GM19395 (cell line): ENCODE measurements at regions not wholly inside any gene's neighbourhood (a gene's known extent, or its start where the extent isn't known, plus 50 kb on each side); places are given as distances from the start of the nearest gene placed in this dataset.

Experiments used
- ATAC-seq: cut with Tn5 transposase; IDR thresholded peaks from one replicate; pipeline ENCODE4 v1.9.1; 2021; ENCODE audit warnings: mild to moderate bottlenecking, moderate library complexity; ENCODE audit not compliant: unreplicated experiment

DNA sequence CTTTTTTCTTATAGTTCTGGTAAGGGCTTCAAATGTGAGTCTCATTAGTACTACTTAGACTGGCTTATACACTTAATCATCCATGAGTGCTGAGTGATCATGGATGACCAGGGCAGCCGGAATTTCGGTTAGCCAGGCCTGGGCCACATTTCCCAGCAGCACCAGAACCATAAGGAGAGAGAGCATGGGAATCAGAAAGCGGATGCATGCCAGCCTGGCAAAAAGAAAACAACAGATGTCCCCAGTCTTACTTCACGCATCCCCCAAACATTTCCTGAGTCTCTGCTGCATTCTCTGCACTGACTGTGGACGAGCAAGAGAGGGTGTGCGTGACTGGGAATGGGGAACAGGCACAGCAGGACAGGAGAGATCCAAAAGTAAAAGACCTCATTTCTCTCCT is 371.1 kb upstream of the ZNF608 start:
- ATAC-seq = no peak

DNA sequence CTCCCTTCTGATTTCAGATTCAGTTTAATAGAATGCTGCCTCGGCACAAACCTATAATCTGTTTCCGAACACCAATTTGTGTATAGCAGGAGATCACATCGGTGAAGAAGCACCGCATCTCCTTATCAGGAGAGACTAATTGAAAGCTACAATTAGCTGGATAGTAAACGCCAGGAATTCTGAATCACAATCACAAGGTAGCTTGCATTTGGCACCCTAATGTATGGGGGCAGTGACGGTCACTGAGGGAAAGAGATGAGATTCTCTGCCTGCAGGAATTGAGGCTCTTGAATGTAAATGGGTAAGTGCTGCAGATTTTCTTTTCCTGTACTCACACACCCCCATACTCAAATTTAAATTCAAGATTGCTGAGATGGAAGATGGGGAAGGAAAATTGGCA is 373.6 kb upstream of the ZNF608 start:
- no peak for ATAC-seq

DNA sequence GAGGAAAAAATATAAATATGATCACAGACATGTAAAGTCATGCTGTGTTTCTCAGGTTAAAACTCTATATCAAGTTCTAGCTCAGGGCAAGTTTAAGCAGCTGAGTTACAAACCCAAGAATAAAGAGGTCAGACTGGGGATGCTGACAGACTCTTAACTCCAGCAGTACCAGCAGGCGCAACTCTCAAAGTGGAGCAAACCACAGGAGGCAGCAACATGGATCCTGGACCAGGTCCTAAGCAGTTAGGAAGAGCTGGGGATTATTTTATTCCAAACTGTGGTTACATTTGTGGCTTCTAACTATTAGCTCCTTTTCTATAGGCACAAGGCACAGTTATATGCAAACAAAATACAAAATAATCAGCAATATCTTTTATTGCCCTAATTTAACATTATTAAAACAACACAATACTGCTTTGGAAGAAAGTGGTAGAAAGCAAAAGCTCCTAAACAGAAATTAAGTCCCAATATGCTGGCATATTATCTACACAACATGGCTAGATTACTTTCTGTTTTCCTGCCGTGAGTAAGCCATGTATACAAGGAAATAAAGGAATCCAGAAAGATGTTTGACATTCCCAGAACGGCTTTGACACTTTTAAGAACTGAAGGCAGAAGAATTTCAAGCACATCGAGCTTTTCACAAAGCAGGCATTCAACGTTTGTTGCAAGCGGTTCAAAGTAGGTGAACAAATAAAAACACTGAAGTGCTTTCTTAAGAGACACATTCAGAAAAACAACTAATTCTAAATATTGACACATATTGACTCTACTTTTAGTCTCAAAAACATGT is 378.8 kb upstream of the ZNF608 start:
- ATAC-seq = no peak

DNA sequence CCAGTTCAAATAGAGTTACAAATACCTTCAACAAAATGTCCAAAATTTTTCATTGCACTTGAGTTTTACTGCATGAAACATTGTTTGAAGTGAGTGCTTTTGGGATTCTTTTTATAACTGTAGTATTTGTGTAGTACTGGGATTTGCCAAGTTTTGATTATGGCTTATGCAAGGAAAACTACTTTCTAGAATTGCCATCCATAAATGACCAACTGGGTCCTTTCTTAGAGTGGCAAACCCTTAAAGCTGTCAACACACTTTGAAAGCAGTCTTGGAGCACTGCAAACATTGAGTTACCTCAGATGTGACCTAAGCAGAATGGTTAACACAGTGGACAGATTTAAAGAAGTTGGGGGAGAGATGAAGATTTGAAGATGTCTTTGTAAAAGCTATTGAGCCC is 379.6 kb upstream of the ZNF608 start:
- ATAC-seq = no peak

DNA sequence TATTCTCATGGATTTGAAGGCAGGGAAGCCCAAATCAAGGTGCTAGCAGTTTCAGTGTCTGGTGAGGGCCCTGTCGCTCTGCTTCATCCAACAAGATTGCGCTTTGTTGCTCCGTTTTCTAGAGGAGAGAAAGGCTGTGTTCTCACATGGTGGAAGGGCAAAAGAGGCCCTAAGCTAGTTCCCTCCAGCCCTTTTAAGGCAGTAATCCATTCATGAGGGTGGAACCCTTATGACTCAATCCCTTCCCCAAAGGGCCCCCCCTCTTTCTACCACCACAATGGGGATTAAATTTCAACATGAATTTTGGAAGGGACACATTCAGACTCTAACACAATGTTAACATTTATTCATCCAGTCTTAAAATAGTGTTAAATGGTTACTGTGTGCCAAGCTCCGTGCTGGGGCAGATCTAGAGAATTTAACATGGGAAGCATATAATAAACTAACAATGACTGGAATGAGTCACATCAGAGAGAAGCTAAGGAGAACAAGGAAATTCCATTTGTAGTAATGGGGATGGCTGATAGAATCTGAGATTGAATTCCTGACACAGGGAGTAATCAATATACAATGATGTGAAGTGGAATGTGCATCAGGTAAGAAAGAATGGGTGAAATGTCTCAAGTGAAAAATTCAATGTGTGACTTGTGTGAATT is 382.8 kb upstream of the ZNF608 start:
- no peak for ATAC-seq

DNA sequence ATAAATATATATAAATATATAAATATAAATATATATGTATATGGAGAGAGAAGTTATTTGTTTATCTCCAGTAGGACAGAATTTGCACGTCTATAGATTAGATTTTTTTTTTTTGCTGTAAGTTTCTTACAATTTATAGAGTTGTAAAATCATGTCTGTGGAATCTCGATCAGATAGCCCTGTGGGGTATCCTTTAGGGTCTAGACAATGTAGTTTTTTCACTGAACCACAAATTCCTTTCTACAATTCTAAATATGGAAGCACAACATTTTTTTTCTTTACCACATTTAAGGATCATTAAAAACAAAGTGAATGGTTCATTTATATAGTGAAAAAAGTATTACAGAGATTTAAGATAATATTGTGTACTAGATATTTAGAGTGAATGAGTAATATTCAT is 384.2 kb upstream of the ZNF608 start:
- ATAC-seq = no peak

DNA sequence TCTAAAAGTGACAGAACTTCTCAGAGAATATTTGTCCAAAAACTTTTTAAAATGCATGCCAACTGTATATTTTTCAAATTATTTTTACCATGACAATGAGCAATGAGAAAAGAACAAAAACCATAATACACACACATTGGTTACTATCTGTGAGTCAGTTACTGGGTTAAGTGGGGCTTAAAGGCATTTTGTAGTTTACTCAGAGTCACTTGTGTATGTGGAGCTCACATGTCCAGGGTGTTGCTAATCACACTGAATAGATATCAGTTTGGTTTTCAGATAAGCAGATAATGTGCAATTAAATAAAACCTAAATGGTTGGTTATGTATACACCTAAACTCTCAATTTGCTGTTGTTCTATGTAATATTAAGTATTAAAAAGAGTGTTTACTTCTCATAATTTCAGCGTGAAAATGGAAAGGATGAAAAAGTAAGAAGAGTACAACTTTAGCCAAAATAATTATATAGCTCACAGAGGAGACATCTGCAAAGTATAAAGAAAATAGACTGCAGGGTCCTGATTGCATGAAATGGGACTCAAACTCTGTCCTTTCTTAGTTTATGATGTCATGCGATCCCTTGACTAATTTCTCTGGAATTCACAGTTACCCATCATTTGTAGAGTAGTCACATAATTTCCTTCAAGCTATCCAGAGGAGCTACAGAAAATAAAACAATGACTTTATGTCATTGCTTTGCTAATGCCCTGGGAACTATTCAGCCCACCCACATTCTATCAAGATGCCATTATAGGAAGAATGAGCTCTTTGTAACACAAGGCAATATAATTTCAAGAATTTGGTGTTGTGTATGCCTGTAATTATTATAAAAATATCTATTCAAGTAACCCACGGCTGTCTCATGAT is 388.0 kb upstream of the ZNF608 start:
- ATAC-seq = no peak

DNA sequence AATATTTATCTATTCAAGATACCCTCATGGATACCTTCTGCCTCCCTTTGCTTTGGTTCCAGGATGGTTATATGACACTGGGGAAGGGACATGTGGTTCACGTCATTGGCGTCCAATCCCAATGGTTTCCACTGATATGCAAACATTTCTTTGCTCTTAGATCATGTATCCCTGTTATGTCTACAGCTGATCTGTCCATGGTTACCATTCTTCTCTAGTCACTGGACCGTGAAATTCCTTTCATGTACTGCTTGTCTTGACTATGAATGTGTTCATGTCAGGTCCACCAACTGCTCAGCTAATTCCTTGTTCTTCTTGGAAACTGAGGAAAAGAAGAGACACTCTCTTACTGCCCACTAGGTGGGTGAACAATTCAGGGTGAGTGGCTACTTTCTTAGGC is 391.1 kb upstream of the ZNF608 start:
- no peak for ATAC-seq

DNA sequence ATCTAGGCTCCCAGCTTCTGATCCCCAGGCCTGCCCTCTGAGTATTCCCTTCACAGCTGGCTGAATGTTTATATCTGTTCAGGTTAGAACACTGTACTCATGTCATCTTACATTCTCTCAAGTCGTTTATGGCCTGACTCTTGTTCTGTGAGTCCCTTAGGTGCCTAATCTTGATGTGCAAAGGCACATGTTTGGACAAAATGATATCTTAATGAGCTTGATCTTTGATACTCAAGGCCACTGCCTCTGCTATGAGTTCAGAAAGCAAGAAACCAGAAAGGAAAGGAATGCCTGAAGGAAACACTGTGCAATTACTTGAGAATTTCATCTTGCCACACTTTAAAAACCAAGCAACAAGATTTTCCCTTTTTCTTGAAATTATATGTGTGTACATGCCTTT is 391.8 kb upstream of the ZNF608 start:
- no peak for ATAC-seq

DNA sequence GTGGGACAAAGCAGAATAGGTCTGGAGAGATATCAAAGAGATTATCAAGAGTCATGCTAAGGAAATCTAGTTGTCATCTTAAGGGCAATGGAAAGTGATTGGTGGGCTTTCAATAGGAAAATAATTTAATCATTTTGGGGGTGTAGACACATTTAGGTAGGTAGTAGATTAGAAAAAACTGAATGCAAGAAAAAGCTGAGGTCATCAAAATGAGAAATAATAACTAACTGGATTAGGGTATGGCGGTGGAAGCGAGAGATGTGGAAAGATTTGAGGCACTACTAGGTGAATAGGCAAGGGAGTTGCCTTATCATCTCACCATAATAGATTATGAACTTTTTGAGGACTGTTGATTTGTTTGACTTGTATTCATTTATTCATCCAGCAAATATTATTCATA is 393.2 kb upstream of the ZNF608 start:
- ATAC-seq = no peak

DNA sequence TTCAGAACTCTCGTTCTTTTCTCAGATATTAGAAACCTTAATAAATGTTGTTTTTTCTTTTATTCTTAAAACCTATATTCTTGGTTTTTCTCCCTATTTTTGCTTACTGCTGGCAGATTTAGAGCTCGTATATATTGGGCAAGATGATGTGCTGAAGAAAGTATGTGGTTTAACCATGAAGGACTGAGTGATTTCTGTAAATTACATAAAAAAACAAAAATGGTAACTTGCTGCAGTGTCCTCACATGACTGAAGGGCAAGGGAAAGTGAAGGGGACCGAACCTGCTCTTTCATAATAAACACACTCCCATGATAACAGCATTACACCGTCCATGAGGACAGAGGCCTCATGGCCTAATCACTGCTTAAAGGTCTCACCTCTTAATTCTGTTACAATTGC is 393.8 kb upstream of the ZNF608 start:
- ATAC-seq = no peak

DNA sequence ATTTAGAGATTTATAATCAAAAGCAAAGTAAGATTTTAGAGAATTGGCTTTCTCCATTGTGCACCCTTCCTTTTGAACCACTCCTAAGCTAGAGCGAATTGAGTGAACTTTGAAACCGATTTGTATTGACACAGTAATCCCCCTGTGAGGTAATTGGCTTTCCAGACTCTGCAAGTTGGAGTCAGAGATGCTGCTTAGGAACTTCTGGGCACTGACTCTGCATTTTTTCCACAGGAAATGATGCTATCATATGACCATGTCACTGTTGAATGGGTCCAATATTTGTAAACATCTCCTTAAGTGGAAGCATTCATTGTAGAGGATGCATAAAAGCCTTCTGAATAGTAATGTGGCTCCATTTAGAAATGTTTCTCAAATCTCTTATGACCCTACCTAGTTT is 394.4 kb upstream of the ZNF608 start:
- ATAC-seq = no peak

DNA sequence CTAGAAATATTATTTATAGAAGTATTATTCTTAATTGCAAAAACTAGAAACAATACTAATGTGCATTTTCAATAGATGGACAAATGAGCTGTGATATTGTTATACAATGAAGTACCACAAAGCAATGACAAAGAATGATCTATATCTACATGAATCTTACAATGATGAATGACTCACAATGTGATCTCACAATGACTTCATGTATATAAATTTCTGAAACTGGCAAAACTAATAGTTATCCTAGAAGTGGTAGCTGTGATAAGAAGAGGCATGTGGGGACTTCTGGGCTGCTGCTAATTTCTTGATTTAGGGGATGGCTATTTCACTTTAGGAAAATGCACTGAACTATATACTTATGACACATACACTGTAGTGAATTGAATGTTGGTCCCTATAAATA is 396.0 kb upstream of the ZNF608 start:
- no peak for ATAC-seq

DNA sequence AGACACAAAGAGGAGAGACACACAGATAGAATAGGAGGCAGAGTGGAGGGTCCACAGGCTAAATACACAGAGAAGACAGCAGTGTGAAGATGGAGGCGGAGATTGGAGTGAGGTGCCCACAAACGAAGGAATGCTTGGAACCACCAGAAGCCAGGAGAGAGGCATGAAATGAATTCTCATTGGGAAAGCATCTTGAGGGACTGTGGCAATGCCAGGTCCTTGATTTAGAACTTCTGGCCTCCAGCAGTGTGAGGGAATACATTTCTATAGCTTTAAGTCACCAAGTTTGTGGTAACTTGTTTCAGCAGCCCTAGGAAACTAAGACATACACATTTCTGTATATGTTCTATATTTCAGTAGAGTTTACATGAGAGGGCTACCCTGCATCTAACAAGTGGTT is 396.6 kb upstream of the ZNF608 start:
- no peak for ATAC-seq

DNA sequence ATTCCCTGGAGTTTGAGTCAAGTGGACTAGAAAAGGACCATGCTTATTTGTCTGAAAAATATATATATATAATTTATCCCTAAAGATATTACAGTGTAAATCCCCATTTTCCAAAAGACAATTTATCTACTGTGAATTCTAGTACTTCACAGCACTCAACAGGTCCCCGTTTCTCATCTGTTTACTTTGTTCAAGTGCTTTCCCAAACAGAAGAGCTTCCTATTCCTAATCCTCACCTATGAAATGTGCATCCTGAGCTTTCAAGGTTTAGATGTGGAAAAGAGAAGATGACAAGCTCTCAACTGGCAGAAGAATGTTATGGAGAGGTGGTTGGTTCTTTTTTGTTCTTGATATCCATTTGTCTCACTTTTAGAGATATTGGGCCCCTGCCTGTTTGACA is 401.6 kb upstream of the ZNF608 start:
- no peak for ATAC-seq

DNA sequence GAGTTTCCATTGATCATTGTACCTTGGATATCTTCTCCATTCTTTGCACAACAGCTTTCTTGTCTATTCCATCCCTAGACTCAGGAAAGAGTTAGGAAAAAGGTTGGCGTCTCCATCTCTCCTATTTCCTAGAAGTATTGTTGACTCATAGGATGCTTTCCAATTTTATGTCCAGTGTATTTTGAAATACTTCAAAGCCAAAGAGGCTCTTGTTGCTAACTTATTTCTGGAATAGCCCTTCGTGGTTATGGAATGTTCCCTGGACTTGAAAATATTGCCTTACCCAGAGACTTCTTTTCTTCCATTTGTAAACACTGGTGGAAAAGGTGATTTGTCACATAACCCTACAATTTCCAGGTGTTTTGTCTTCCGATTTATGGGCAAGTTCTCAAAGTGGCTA is 402.3 kb upstream of the ZNF608 start:
- ATAC-seq = no peak

DNA sequence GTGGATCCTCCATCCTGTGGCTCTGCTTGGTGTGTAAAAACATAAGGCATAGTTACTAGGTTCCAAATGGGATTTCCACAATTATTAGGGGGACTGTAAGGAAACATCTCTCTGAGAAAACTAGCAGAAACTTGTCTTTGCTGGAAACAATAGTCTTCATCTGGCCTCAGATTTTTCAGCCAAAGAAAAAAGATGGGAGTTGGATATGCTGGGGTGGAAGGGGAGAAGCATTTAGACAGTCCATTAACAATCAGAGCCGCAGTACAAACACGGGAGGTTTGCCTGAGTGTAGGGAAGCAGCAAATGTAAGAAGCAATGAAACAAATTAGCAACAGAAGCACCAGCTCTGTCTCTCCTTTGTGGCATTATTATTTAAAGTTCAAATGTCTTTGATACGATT is 402.7 kb upstream of the ZNF608 start:
- ATAC-seq = no peak

DNA sequence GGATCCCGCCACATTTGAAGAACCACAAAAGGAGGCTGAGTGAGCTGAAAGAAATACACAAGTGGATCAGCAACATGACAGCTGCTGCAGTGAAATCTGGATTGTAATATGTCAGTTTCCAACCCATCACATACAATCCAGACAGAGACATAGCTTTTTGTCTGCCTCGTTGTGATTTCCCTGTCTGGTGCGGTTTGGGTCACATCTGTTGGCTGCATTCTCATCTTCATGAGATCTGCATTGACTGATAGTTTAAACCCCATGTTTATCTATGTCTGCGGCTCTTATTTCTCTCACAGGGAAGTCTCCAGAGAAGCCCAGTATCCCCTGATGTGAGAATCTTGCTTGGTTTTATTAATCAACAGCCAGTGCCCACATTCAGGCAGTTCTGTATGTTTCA is 403.1 kb upstream of the ZNF608 start:
- no peak for ATAC-seq

DNA sequence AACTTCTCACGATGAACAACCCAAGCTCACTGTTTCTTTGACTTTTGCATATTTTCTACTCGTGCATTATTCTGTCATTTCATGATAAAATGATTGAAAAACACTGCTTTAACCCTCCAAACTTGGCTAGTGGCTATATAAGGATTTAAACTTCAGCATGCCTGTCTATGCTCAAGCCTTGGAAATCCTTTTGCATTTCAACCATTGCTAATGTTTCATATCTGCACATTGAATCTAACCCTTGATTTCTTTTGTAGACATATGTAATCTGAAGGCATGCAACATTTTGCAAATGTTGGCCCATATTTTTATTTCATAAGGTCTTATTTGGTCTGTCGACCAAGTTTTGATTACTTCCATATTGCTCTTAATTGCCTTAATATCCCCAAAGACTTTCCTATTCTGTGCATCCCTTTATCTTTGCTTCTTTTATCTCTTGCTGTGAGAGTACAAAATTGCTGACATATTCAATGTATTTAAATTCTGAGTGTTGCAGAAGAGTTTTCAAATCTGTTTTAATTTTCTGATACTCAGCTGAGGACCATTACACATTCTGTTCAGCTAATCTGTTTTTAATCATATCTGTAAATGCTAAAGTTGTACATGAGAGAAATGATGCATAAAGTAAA is 403.7 kb upstream of the ZNF608 start:
- no peak for ATAC-seq

DNA sequence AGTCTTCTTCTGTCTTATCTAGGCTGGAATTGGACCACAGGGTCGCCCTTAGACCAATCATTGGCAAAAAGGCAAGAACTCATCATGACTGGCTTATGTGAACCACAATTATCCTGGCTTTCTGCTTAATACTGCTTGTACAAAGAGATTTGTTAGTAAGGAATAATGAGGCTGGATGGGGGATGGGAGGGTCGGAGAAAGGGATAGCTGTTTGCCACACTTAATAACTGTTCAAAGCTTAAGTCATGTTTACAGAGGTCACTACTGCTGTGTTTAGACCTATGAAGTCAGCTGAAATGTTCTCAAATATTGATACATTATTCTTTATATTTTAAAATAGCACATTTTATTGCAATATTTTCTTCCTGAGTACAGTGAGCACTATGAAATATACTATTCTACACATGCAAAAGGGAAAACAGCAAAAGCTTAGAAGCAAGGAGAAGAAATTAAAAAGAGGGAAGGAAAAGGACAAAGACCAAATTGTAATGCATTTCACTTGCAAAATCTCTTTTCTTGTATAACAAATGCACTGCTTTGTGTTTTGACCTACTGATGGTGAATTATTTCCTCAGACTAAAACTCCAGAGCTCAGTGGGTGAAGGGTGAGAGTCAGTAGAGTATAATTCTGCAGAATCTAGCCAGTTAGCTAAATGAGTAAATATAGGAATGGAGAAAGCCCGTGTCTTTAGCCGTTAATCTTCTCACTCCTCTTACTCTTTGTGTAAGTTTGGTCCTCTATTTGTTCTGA is 404.9 kb upstream of the ZNF608 start:
- ATAC-seq = peak; percentile 22

DNA sequence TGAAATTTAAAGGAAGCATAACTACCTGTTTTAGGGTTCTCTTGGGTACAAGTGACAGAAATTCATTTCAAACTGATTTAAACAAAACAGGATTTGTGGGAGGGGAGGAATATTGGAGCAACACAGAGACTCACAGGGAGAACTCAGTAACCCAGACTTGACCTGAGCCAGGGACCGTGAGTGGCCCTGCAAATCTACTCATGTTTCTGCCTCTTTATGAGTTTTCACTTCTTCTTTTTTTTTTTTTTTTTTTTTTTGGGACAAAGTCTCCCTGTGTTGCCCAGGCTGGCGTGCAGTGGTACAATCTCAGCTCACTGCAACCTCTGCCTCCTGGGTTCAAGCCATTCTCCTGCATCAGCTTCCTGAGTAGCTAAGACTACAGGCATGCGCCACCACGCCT is 405.6 kb upstream of the ZNF608 start:
- peak; percentile 86 for ATAC-seq
